ENCODE measurements at regions not wholly inside any gene's neighbourhood (a gene's known extent, or its start where the extent isn't known, plus 50 kb on each side); places are given as distances from the start of the nearest gene placed in this dataset.

- Histone ChIP-seq H3K4ac (ENCODE audit: low read depth, low read length) (no peak overlapping the region), H2BK12ac (ENCODE audit: low read length) (no peak overlapping the region), H3K4me3 (ENCODE audit: low read depth, low read length) (no peak overlapping the region), H3K36me3 (ENCODE audit: control insufficient read depth in 1 of 2, insufficient read depth in 2 of 2, low read length in 2 of 2) (no peaks in the 10 kb centered on the region), H3K9ac (ENCODE audit: low read length) (no peak overlapping the region), H2BK5ac (ENCODE audit: low read depth, low read length, poor library complexity) (no peak overlapping the region), H3K4me1 (ENCODE audit: control insufficient read depth in 1 of 2, insufficient read depth in 2 of 2, low read length in 2 of 2) (peaks cover 3 to 9% of the 10 kb centered on the region in 2 experiments), H3K23ac (ENCODE audit: low read length) (no peak overlapping the region), H4K8ac (ENCODE audit: low read depth, low read length) (no peak overlapping the region), H3K79me2 (ENCODE audit: control insufficient read depth, insufficient read depth, low read length, poor library complexity) (no peaks in the 10 kb centered on the region), H3K9me3 (ENCODE audit: insufficient read depth, low read depth, low read length) (peaks cover 5% of the 10 kb centered on the region), H3K14ac (ENCODE audit: low read length) (no peak overlapping the region), H4K12ac (ENCODE audit: low read depth, low read length) (no peak overlapping the region), H2AFZ (ENCODE audit: insufficient read depth, low read length, poor library complexity) (no peak overlapping the region), H4K91ac (ENCODE audit: low read depth, low read length) (no peak overlapping the region), H3K18ac (ENCODE audit: low read length) (no peak overlapping the region), H3K27ac (ENCODE audit: low read depth, low read length) (no peak overlapping the region), H3K4me2 (ENCODE audit: low read length) (no peak overlapping the region), H2AK5ac (ENCODE audit: low read length) (no peak overlapping the region), H3K79me1 (ENCODE audit: low read length) (no peaks in the 10 kb centered on the region), H2BK120ac (ENCODE audit: insufficient read depth, low read length, poor library complexity) (no peak overlapping the region), H3K27me3 (ENCODE audit: insufficient read depth, low read length) (no peaks in the 10 kb centered on the region)
- no peak for DNase-seq
- no CpG with 5 or more reads among the region's 10 CpGs for WGBS (ENCODE audit: extremely low coverage, insufficient coverage, insufficient read length)
Observed at GRCh38 chr5:135212361-135213026, 178.5 kb upstream of the PITX1 start.

GRCh38 chr5:135211791-135212190 is 177.8 kb upstream of the PITX1 start:
- no peak overlapping the region for H4K91ac ChIP-seq (ENCODE audit: low read depth, low read length)
- no peak overlapping the region for H2BK5ac ChIP-seq (ENCODE audit: low read depth, low read length, poor library complexity)
- no peak overlapping the region for H3K4me3 ChIP-seq (ENCODE audit: low read depth, low read length)
- no peak overlapping the region for H3K27ac ChIP-seq (ENCODE audit: low read depth, low read length)
- no peaks in the 10 kb centered on the region for H3K79me1 ChIP-seq (ENCODE audit: low read length)
- no CpG with 5 or more reads among the region's 2 CpGs for WGBS (ENCODE audit: extremely low coverage, insufficient coverage, insufficient read length)
- H3K23ac ChIP-seq (ENCODE audit: low read length), result no peak overlapping the region
- no peak overlapping the region for H2AFZ ChIP-seq (ENCODE audit: insufficient read depth, low read length, poor library complexity)
- H3K9me3 ChIP-seq (ENCODE audit: insufficient read depth, low read depth, low read length), result peaks cover 3% of the 10 kb centered on the region
- no peak overlapping the region for H2BK120ac ChIP-seq (ENCODE audit: insufficient read depth, low read length, poor library complexity)
- H2AK5ac ChIP-seq (ENCODE audit: low read length), result no peak overlapping the region
- H4K12ac ChIP-seq (ENCODE audit: low read depth, low read length), result no peak overlapping the region
- no peaks in the 10 kb centered on the region for H3K36me3 ChIP-seq (ENCODE audit: control insufficient read depth in 1 of 2, insufficient read depth in 2 of 2, low read length in 2 of 2)
- no peak overlapping the region for H3K18ac ChIP-seq (ENCODE audit: low read length)
- H3K14ac ChIP-seq (ENCODE audit: low read length), result no peak overlapping the region
- no peaks in the 10 kb centered on the region for H3K79me2 ChIP-seq (ENCODE audit: control insufficient read depth, insufficient read depth, low read length, poor library complexity)
- no peak overlapping the region for H4K8ac ChIP-seq (ENCODE audit: low read depth, low read length)
- peaks cover 3 to 9% of the 10 kb centered on the region in 2 experiments for H3K4me1 ChIP-seq (ENCODE audit: control insufficient read depth in 1 of 2, insufficient read depth in 2 of 2, low read length in 2 of 2)
- H3K27me3 ChIP-seq (ENCODE audit: insufficient read depth, low read length), result no peaks in the 10 kb centered on the region
- no peak overlapping the region for H2BK12ac ChIP-seq (ENCODE audit: low read length)
- no peak for DNase-seq
- no peak overlapping the region for H3K9ac ChIP-seq (ENCODE audit: low read length)
- H3K4ac ChIP-seq (ENCODE audit: low read depth, low read length), result no peak overlapping the region
- no peak overlapping the region for H3K4me2 ChIP-seq (ENCODE audit: low read length)

- no peak overlapping the region for H2BK12ac ChIP-seq (ENCODE audit: low read length)
- no peak overlapping the region for H2BK5ac ChIP-seq (ENCODE audit: low read depth, low read length, poor library complexity)
- no peak overlapping the region for H2BK120ac ChIP-seq (ENCODE audit: insufficient read depth, low read length, poor library complexity)
- no peak overlapping the region for H3K4me2 ChIP-seq (ENCODE audit: low read length)
- H2AK5ac ChIP-seq (ENCODE audit: low read length), result no peak overlapping the region
- H3K18ac ChIP-seq (ENCODE audit: low read length), result no peak overlapping the region
- no peak overlapping the region for H4K8ac ChIP-seq (ENCODE audit: low read depth, low read length)
- WGBS (ENCODE audit: extremely low coverage, insufficient coverage, insufficient read length), result no CpG with 5 or more reads among the region's 9 CpGs
- no peak for DNase-seq
- no peak overlapping the region for H4K91ac ChIP-seq (ENCODE audit: low read depth, low read length)
- no peaks in the 10 kb centered on the region for H3K79me2 ChIP-seq (ENCODE audit: control insufficient read depth, insufficient read depth, low read length, poor library complexity)
- no peak overlapping the region for H3K27ac ChIP-seq (ENCODE audit: low read depth, low read length)
- no peak overlapping the region for H3K9ac ChIP-seq (ENCODE audit: low read length)
- no peak overlapping the region for H2AFZ ChIP-seq (ENCODE audit: insufficient read depth, low read length, poor library complexity)
- H3K23ac ChIP-seq (ENCODE audit: low read length), result no peak overlapping the region
- H3K36me3 ChIP-seq (ENCODE audit: control insufficient read depth in 1 of 2, insufficient read depth in 2 of 2, low read length in 2 of 2), result no peaks in the 10 kb centered on the region
- peaks cover 3 to 9% of the 10 kb centered on the region in 2 experiments for H3K4me1 ChIP-seq (ENCODE audit: control insufficient read depth in 1 of 2, insufficient read depth in 2 of 2, low read length in 2 of 2)
- no peak overlapping the region for H3K4me3 ChIP-seq (ENCODE audit: low read depth, low read length)
- H3K14ac ChIP-seq (ENCODE audit: low read length), result no peak overlapping the region
- no peak overlapping the region for H3K4ac ChIP-seq (ENCODE audit: low read depth, low read length)
- peaks cover 3% of the 10 kb centered on the region for H3K9me3 ChIP-seq (ENCODE audit: insufficient read depth, low read depth, low read length)
- H4K12ac ChIP-seq (ENCODE audit: low read depth, low read length), result no peak overlapping the region
- no peaks in the 10 kb centered on the region for H3K27me3 ChIP-seq (ENCODE audit: insufficient read depth, low read length)
- H3K79me1 ChIP-seq (ENCODE audit: low read length), result no peaks in the 10 kb centered on the region
Observed at GRCh38 chr5:135211083-135211790, 177.2 kb upstream of the PITX1 start.

- WGBS (ENCODE audit: extremely low coverage, insufficient coverage, insufficient read length), result no CpG with 5 or more reads among the region's 10 CpGs
Observed at GRCh38 chr5:135210286-135211055, 176.4 kb upstream of the PITX1 start.

More at GRCh38 chr5:135210286-135211055, 176.4 kb upstream of the PITX1 start:
- Histone ChIP-seq H2AFZ (ENCODE audit: insufficient read depth, low read length, poor library complexity) (no peak overlapping the region), H3K4me2 (ENCODE audit: low read length) (no peak overlapping the region), H3K36me3 (ENCODE audit: control insufficient read depth in 1 of 2, insufficient read depth in 2 of 2, low read length in 2 of 2) (no peaks in the 10 kb centered on the region), H2AK5ac (ENCODE audit: low read length) (no peak overlapping the region), H2BK12ac (ENCODE audit: low read length) (no peak overlapping the region), H3K27ac (ENCODE audit: low read depth, low read length) (no peak overlapping the region), H3K4ac (ENCODE audit: low read depth, low read length) (no peak overlapping the region), H3K4me1 (ENCODE audit: control insufficient read depth in 1 of 2, insufficient read depth in 2 of 2, low read length in 2 of 2) (peaks cover 3 to 9% of the 10 kb centered on the region in 2 experiments), H3K4me3 (ENCODE audit: low read depth, low read length) (peak overlapping the region; percentile 25), H2BK120ac (ENCODE audit: insufficient read depth, low read length, poor library complexity) (no peak overlapping the region), H3K18ac (ENCODE audit: low read length) (no peak overlapping the region), H4K91ac (ENCODE audit: low read depth, low read length) (no peak overlapping the region), H4K12ac (ENCODE audit: low read depth, low read length) (no peak overlapping the region), H3K79me2 (ENCODE audit: control insufficient read depth, insufficient read depth, low read length, poor library complexity) (no peaks in the 10 kb centered on the region), H3K27me3 (ENCODE audit: insufficient read depth, low read length) (no peaks in the 10 kb centered on the region), H3K9ac (ENCODE audit: low read length) (no peak overlapping the region), H3K9me3 (ENCODE audit: insufficient read depth, low read depth, low read length) (peaks cover 3% of the 10 kb centered on the region), H3K79me1 (ENCODE audit: low read length) (no peaks in the 10 kb centered on the region), H3K14ac (ENCODE audit: low read length) (no peak overlapping the region), H4K8ac (ENCODE audit: low read depth, low read length) (no peak overlapping the region), H3K23ac (ENCODE audit: low read length) (no peak overlapping the region), H2BK5ac (ENCODE audit: low read depth, low read length, poor library complexity) (no peak overlapping the region)
- DNase-seq, result no peak
